Fibroblast of lung (primary cell): ENCODE measurements at regions not wholly inside any gene's neighbourhood (a gene's known extent, or its start where the extent isn't known, plus 50 kb on each side); places are given as distances from the start of the nearest gene placed in this dataset.

Experiments used
- DNase-seq, 2 donors: peaks; one replicate each; pipeline versions ENCODE4 v3.0.0 to v3.0.0-alpha.2; 2010; ENCODE audit warnings: low read depth in 2 of 2
- H2AFZ ChIP-seq: 2 replicates; pipeline ENCODE4 v1.5.1; 2012; ENCODE audit warnings: low read length, control low read depth, inconsistent platforms
- H3K27ac ChIP-seq: 2 replicates; pipeline ENCODE4 v1.5.1; 2011; ENCODE audit warnings: low read length, control low read depth; ENCODE audit not compliant: insufficient read depth
- H3K27me3 ChIP-seq: 2 replicates; pipeline ENCODE4 v1.5.1; 2011; ENCODE audit warnings: mild to moderate bottlenecking, low read length; ENCODE audit not compliant: control insufficient read depth, insufficient read depth
- H3K36me3 ChIP-seq: 2 replicates; pipeline ENCODE4 v1.5.1; 2011; ENCODE audit warnings: low read length; ENCODE audit not compliant: control insufficient read depth, insufficient read depth
- H3K4me1 ChIP-seq: 2 replicates; pipeline ENCODE4 v1.5.1; 2011; ENCODE audit warnings: low read length; ENCODE audit not compliant: control insufficient read depth, insufficient read depth; ENCODE audit errors: extremely low read depth
- H3K4me2 ChIP-seq: 2 replicates; pipeline ENCODE4 v1.5.1; 2011; ENCODE audit warnings: low read length, control low read depth; ENCODE audit not compliant: insufficient read depth; ENCODE audit errors: extremely low read depth
- H3K4me3 ChIP-seq, 4 experiments: fragments of 200-600 bp in 1 of 4; sonication (generic) in 1 of 4; replicated peaks in 1 of 4; 2 replicates each; pipeline ENCODE4 v1.5.1; 2011 to 2016; ENCODE audit warnings: low read length in 4 of 4, low read depth in 3 of 4, mild to moderate bottlenecking in 3 of 4, control low read depth in 2 of 4, inconsistent platforms in 1 of 4, mixed read lengths in 1 of 4; ENCODE audit not compliant: insufficient read depth in 1 of 4; ENCODE audit errors: control extremely low read depth in 1 of 4
- H3K79me2 ChIP-seq: 2 replicates; pipeline ENCODE4 v1.5.1; 2012; ENCODE audit warnings: mild to moderate bottlenecking, low read length, inconsistent platforms; ENCODE audit not compliant: control insufficient read depth, insufficient read depth
- H3K9ac ChIP-seq: 2 replicates; pipeline ENCODE4 v1.5.1; 2011; ENCODE audit warnings: mild to moderate bottlenecking, low read length, control low read depth; ENCODE audit not compliant: insufficient read depth
- H3K9me3 ChIP-seq: 2 replicates; pipeline ENCODE4 v1.5.1; 2012; ENCODE audit warnings: low read depth, low read length; ENCODE audit not compliant: control insufficient read depth, insufficient read depth
- H4K20me1 ChIP-seq: 2 replicates; pipeline ENCODE4 v1.5.1; 2011; ENCODE audit warnings: low read length; ENCODE audit not compliant: control insufficient read depth, insufficient read depth; ENCODE audit errors: extremely low read depth
- EZH2 ChIP-seq: IDR thresholded peaks from 2 replicates; pipeline ENCODE4 v1.5.1; 2012; ENCODE audit warnings: low read length, control low read depth, mild to moderate bottlenecking; ENCODE audit errors: missing control alignments
- TF ChIP-seq, protein P1 (sequence below), 2 donors: IDR thresholded peaks in 1 of 2; conservative IDR thresholded peaks in 1 of 2; 1 replicate in 1 of 2; 2 replicates in 1 of 2; pipeline ENCODE4 v1.5.1; 2011 to 2012; ENCODE audit warnings: low read length in 2 of 2, control low read depth in 1 of 2, inconsistent platforms in 1 of 2, low read depth in 1 of 2, mild to moderate bottlenecking in 1 of 2

DNA sequence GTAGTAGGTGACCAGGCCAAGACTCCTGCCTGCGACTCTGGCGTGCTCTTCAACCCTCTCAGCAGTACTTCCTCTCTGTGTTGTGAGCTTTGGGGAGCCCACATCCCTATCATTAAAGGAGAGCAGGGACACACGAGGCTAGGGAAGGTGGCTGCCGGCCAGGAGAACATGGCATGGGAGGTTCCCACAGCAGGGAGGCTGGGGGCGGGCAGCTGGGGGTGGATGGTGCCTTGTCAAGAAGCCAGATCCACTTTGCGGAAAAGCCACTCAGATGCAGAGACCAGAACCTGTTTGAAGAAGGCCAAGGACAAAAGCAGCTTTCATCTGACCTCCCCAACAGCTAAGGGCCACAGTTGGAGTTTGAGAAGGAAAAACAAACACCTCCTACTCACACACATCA is 198.6 kb downstream of the BCL11B start:
- H3K9me3 ChIP-seq = no peaks in the 10 kb centered on the region
- TF ChIP-seq EZH2 = no peak
- TF ChIP-seq, protein P1, sequence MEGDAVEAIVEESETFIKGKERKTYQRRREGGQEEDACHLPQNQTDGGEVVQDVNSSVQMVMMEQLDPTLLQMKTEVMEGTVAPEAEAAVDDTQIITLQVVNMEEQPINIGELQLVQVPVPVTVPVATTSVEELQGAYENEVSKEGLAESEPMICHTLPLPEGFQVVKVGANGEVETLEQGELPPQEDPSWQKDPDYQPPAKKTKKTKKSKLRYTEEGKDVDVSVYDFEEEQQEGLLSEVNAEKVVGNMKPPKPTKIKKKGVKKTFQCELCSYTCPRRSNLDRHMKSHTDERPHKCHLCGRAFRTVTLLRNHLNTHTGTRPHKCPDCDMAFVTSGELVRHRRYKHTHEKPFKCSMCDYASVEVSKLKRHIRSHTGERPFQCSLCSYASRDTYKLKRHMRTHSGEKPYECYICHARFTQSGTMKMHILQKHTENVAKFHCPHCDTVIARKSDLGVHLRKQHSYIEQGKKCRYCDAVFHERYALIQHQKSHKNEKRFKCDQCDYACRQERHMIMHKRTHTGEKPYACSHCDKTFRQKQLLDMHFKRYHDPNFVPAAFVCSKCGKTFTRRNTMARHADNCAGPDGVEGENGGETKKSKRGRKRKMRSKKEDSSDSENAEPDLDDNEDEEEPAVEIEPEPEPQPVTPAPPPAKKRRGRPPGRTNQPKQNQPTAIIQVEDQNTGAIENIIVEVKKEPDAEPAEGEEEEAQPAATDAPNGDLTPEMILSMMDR (conservative IDR thresholded peaks at IDR 0.05 in 1 of 2, IDR thresholded peaks at IDR 0.05 in 1 of 2; ENCODE audit: low read depth in 1 of 2, low read length in 2 of 2) = no peak
- H3K36me3 ChIP-seq = no peaks in the 10 kb centered on the region
- no peak overlapping the region for H3K9ac ChIP-seq
- no peaks in the 10 kb centered on the region for H3K79me2 ChIP-seq
- no peaks in the 10 kb centered on the region for H4K20me1 ChIP-seq
- H3K27me3 ChIP-seq = no peaks in the 10 kb centered on the region
- no peak overlapping the region for H2AFZ ChIP-seq
- no peaks in the 10 kb centered on the region for H3K4me1 ChIP-seq
- no peak overlapping the region for H3K4me3 ChIP-seq
- no peak overlapping the region for H3K27ac ChIP-seq
- DNase-seq = no peak
- no peak overlapping the region for H3K4me2 ChIP-seq

- H3K9me3 ChIP-seq = no peaks in the 10 kb centered on the region
- no peak overlapping the region for H3K4me3 ChIP-seq
- H3K27me3 ChIP-seq = no peaks in the 10 kb centered on the region
- no peak overlapping the region for H3K27ac ChIP-seq
- no peak overlapping the region for H3K4me2 ChIP-seq
- no peak overlapping the region for H2AFZ ChIP-seq
- no peak for DNase-seq
- H3K79me2 ChIP-seq = no peaks in the 10 kb centered on the region
- H3K9ac ChIP-seq = no peak overlapping the region
- no peaks in the 10 kb centered on the region for H3K4me1 ChIP-seq
- no peaks in the 10 kb centered on the region for H4K20me1 ChIP-seq
- TF ChIP-seq, protein P1 (conservative IDR thresholded peaks at IDR 0.05 in 1 of 2, IDR thresholded peaks at IDR 0.05 in 1 of 2; ENCODE audit: low read depth in 1 of 2, low read length in 2 of 2) = no peak
- no peak for TF ChIP-seq EZH2
- no peaks in the 10 kb centered on the region for H3K36me3 ChIP-seq
Observed at GRCh38 chr14:99075061-99075460, 196.9 kb downstream of the BCL11B start.

DNA sequence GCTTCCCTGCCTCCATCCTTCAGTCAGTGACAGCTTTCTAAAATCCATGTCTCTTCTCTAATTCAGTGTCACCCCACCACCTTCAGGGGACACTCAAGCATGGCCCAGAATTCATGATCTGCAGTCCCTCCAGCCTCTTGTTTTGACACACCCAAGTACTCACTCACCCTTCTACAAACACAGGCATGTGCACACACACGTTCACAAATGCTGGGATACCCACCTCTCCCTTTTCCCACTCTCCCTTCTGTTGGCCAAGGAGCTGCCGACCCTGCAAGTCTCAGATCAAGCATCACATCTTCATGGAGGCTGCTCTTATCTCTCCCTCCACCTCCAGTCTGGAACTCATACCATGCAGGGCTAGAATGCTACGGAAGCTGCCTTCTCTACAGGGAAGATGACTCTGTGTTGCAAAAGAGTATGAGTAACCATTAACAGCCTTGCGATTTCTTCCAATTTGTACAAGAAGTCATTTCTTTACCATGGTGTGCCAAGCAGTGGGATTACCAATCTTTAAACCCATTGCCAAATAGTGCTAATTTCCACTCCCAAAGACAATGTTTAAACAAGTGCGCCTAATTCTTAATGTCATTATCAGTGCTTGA is 196.1 kb downstream of the BCL11B start:
- no peak for DNase-seq
- no peaks in the 10 kb centered on the region for H3K79me2 ChIP-seq
- no peak for TF ChIP-seq EZH2
- TF ChIP-seq, protein P1 (conservative IDR thresholded peaks at IDR 0.05 in 1 of 2, IDR thresholded peaks at IDR 0.05 in 1 of 2; ENCODE audit: low read depth in 1 of 2, low read length in 2 of 2) = no peak
- no peak overlapping the region for H3K4me2 ChIP-seq
- no peak overlapping the region for H3K4me3 ChIP-seq
- H3K27ac ChIP-seq = no peak overlapping the region
- no peak overlapping the region for H2AFZ ChIP-seq
- H4K20me1 ChIP-seq = no peaks in the 10 kb centered on the region
- H3K9ac ChIP-seq = no peak overlapping the region
- H3K36me3 ChIP-seq = no peaks in the 10 kb centered on the region
- no peaks in the 10 kb centered on the region for H3K27me3 ChIP-seq
- no peaks in the 10 kb centered on the region for H3K9me3 ChIP-seq
- H3K4me1 ChIP-seq = no peaks in the 10 kb centered on the region
